ENCODE measurements at regions not wholly inside any gene's neighbourhood (a gene's known extent, or its start where the extent isn't known, plus 50 kb on each side); places are given as distances from the start of the nearest gene placed in this dataset.

DNA sequence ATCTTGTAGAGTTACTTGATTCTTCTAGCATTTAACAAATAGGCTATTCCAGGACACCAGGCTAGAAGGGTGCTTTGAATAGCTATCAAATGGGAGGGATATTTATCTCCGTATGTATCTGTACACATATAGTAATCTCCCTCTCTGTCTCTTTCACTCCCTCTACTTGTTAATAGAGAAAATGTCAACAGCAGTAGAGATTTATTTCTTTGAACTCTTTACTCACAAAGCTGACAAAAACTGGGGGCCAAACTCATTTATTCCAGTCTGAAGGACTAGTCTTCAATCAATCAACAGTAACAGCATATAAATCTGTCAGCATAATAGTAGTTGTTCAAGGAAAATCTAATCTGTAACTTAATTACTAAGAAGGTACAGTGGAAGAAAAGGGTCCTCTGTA lies 78.2 kb upstream of the FER start:
- no peak overlapping the region for H3K4me3 Mint-ChIP-seq

More for the DNA sequence above, 78.2 kb upstream of the FER start:
- Mint-ChIP-seq H3K36me3 (ENCODE audit: low read depth) (no peaks in the 10 kb centered on the region), H3K27me3 (ENCODE audit: insufficient read depth, low read depth, poor library complexity) (peaks cover 4% of the 10 kb centered on the region), H3K9me3 (peaks cover 3% of the 10 kb centered on the region; the same call in 1 of the 3 replicates), H3K27ac (no peak overlapping the region), H3K4me1 (peaks cover 10% of the 10 kb centered on the region)
- ATAC-seq (no peak), DNase-seq (ENCODE audit: low spot score) (no peak)
- Histone ChIP-seq H3F3A (replicated peaks; ENCODE audit: low read depth) (no peaks in the 10 kb centered on the region), H3K27ac (ENCODE audit: low read depth) (no peak overlapping the region), H2AFZ (no peak overlapping the region), H3K27me3 (ENCODE audit: insufficient read depth) (no peaks in the 10 kb centered on the region), H4K20me1 (replicated peaks; ENCODE audit: insufficient read depth) (no peaks in the 10 kb centered on the region), H3K9me2 (ENCODE audit: insufficient read depth) (0 out of 2 replicates have a peak, but pooled peaks cover 3% of the 10 kb centered on the region), H3K4me2 (no peak overlapping the region), H3K4me3 (no peak overlapping the region), H3K36me3 (ENCODE audit: insufficient read depth) (no peaks in the 10 kb centered on the region), H3K4me1 (ENCODE audit: insufficient read depth) (peaks cover 7% of the 10 kb centered on the region), H3K79me2 (replicated peaks; ENCODE audit: insufficient read depth) (no peaks in the 10 kb centered on the region)
- TF ChIP-seq JUNB (IDR thresholded peaks at IDR 0.05; ENCODE audit: unreplicated experiment) (no peak), ZNF331 (CRISPR knock-in tag; IDR thresholded peaks at IDR 0.05; ENCODE audit: low read depth) (no peak), CTCF (conservative IDR thresholded peaks at IDR 0.05; ENCODE audit: low read depth in 2 of 2) (no peak), EZH2phosphoT487 (IDR thresholded peaks at IDR 0.05; ENCODE audit: unreplicated experiment) (no peak), ZNF462 (CRISPR knock-in tag; IDR thresholded peaks at IDR 0.05) (no peak), CREB1 (CRISPR knock-in tag; IDR thresholded peaks at IDR 0.05; ENCODE audit: low read depth) (no peak), ZNF114 (CRISPR knock-in tag; IDR thresholded peaks at IDR 0.05) (no peak), POLR2AphosphoS5 (IDR thresholded peaks at IDR 0.05; ENCODE audit: low read depth) (no peak), NANOG (IDR thresholded peaks at IDR 0.05; ENCODE audit: borderline replicate concordance) (no peak), EZH2 (IDR thresholded peaks at IDR 0.05; ENCODE audit: low read depth, unreplicated experiment) (no peak), STAT1 (IDR thresholded peaks at IDR 0.05; ENCODE audit: unreplicated experiment) (no peak)
- TF ChIP-seq, protein P1, sequence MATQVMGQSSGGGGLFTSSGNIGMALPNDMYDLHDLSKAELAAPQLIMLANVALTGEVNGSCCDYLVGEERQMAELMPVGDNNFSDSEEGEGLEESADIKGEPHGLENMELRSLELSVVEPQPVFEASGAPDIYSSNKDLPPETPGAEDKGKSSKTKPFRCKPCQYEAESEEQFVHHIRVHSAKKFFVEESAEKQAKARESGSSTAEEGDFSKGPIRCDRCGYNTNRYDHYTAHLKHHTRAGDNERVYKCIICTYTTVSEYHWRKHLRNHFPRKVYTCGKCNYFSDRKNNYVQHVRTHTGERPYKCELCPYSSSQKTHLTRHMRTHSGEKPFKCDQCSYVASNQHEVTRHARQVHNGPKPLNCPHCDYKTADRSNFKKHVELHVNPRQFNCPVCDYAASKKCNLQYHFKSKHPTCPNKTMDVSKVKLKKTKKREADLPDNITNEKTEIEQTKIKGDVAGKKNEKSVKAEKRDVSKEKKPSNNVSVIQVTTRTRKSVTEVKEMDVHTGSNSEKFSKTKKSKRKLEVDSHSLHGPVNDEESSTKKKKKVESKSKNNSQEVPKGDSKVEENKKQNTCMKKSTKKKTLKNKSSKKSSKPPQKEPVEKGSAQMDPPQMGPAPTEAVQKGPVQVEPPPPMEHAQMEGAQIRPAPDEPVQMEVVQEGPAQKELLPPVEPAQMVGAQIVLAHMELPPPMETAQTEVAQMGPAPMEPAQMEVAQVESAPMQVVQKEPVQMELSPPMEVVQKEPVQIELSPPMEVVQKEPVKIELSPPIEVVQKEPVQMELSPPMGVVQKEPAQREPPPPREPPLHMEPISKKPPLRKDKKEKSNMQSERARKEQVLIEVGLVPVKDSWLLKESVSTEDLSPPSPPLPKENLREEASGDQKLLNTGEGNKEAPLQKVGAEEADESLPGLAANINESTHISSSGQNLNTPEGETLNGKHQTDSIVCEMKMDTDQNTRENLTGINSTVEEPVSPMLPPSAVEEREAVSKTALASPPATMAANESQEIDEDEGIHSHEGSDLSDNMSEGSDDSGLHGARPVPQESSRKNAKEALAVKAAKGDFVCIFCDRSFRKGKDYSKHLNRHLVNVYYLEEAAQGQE (IDR thresholded peaks at IDR 0.05; ENCODE audit: unreplicated experiment): no peak
- TF ChIP-seq, protein P2, sequence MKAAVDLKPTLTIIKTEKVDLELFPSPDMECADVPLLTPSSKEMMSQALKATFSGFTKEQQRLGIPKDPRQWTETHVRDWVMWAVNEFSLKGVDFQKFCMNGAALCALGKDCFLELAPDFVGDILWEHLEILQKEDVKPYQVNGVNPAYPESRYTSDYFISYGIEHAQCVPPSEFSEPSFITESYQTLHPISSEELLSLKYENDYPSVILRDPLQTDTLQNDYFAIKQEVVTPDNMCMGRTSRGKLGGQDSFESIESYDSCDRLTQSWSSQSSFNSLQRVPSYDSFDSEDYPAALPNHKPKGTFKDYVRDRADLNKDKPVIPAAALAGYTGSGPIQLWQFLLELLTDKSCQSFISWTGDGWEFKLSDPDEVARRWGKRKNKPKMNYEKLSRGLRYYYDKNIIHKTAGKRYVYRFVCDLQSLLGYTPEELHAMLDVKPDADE (IDR thresholded peaks at IDR 0.05): no peak

All from GM23338 (cell line).